ENCODE measurements at regions not wholly inside any gene's neighbourhood (a gene's known extent, or its start where the extent isn't known, plus 50 kb on each side); places are given as distances from the start of the nearest gene placed in this dataset.

GRCh38 chr1:219430419-219430818 lies 182.5 kb downstream of the ZC3H11B start:
- no peak for TF ChIP-seq EP300 (IDR thresholded peaks at IDR 0.05; ENCODE audit: borderline replicate concordance)
- no peak for TF ChIP-seq TCF12 (IDR thresholded peaks at IDR 0.05; ENCODE audit: low read depth)
- TF ChIP-seq EGR1 (IDR thresholded peaks at IDR 0.05) = no peak
- no peak for TF ChIP-seq REST (IDR thresholded peaks at IDR 0.05; ENCODE audit: low read depth)
- no peak for TF ChIP-seq CREB1 (IDR thresholded peaks at IDR 0.05; ENCODE audit: low read depth)
- TF ChIP-seq RAD21 (IDR thresholded peaks at IDR 0.05; ENCODE audit: low read depth) = no peak
- TF ChIP-seq CEBPB (IDR thresholded peaks at IDR 0.05) = no peak
- no peak for TF ChIP-seq USF1 (IDR thresholded peaks at IDR 0.05)
- TF ChIP-seq TAF1 (IDR thresholded peaks at IDR 0.05; ENCODE audit: low read depth) = no peak
